ENCODE measurements at regions not wholly inside any gene's neighbourhood (a gene's known extent, or its start where the extent isn't known, plus 50 kb on each side); places are given as distances from the start of the nearest gene placed in this dataset.

- no peak for DNase-seq (ENCODE audit: low read depth in 1 of 2, low spot score in 1 of 2)
Observed at GRCh38 chr4:15130441-15130840, 128.2 kb downstream of the CPEB2 start.

- DNase-seq (ENCODE audit: low read depth in 1 of 2, low spot score in 1 of 2): no peak
Observed at GRCh38 chr4:15131551-15131950, 129.3 kb downstream of the CPEB2 start.

DNA sequence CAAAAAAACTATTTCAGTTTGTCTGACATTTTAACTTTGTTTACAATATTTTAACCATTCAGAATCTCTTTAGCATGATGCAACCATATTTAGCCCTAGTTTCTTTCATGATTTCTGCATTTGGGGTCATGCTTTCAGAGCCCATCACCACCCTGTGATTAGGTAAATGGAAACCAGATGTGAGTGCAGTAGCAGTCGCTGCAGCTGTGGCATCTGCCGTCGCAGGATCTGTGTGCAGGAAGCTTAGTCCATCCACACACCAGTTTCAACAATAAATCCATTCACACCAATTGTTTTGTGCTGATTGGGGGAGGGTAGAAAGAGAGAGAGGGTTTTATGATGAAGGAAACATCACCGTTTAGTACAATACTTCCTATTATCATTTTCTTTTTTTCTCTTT lies 130.5 kb downstream of the CPEB2 start:
- no peak for DNase-seq (ENCODE audit: low read depth in 1 of 2, low spot score in 1 of 2)

DNA sequence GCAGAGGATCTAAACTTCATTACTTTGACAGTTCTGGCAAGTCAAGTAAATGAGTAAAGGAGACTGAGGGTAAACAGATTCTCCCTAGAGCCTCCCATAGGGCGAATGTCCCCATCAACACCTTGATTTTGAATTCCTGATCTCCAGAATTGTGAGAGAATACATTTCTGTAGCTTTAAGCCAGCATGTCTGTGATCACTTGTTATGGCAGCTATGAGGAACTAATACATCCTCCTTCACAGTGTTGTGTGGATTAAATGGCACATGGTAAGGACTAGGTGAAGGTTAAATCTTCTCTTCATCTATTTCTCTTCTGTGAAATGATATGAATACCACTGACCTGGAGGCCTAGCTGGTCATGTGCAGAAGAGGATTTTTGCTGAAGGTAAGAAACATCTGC lies 137.3 kb downstream of the CPEB2 start:
- no peak for DNase-seq (ENCODE audit: low read depth in 1 of 2, low spot score in 1 of 2)

DNA sequence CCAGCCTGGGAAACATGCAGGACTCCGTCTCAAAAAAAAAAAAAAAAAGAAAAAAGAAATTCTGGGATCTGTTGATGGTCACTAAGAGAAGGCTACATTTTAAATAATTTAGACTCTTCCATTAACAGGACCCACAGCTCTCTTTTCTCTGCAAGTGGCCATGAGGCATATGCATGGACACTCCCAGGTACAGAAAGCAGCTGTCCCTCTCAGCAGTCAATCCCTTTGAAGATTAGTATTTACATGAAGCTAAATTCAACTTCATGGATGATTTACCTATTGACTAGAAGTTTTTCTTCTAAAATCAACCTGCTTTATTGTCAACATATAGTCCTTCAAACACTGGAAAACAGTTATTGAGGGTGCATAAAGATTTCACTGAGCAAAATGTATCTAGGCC lies 139.9 kb downstream of the CPEB2 start:
- DNase-seq (ENCODE audit: low read depth in 1 of 2, low spot score in 1 of 2): no peak

GRCh38 chr4:15143551-15143950 lies 141.3 kb downstream of the CPEB2 start:
- DNase-seq (ENCODE audit: low read depth in 1 of 2, low spot score in 1 of 2): no peak

- DNase-seq (ENCODE audit: low read depth in 1 of 2, low spot score in 1 of 2): no peak
Observed at GRCh38 chr4:15144249-15144966, 142.1 kb downstream of the CPEB2 start.

DNA sequence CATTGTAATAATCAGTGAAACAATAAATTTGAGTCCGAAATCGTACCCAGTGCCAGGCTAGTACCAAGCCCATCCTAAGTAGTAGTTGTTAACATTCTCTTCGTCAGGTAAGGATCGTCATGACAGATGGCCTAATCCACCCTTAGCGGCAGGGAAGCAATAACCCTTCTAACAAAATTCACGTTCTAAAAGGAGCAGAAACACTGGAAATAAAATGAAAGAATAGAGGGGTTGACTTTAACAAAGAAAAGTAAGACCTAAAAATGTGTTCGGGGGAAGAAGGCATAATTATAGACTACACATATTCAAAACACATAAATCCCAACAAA lies 142.7 kb downstream of the CPEB2 start:
- DNase-seq (ENCODE audit: low read depth in 1 of 2, low spot score in 1 of 2): no peak

GRCh38 chr4:15145709-15146108 lies 143.4 kb downstream of the CPEB2 start:
- DNase-seq (ENCODE audit: low read depth in 1 of 2, low spot score in 1 of 2): no peak

DNA sequence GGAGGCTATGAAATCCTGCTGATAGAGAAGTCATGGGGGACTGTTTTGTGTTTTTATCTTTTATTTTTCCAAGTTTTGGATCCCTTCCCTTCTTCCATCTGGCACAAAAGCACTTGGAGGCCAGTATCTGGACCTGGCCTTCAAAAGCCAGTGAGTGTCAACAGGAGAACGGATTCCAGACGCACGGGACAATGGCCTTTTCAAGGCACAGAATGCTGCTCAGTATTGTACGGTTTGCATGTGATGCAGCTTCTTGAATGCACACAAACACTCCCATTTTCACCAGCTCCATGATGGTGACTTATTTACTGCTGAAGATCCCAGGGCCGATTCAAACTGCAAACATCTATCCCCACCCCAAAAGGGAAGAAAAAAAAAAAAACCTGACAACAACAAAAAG lies 145.4 kb downstream of the CPEB2 start:
- DNase-seq (ENCODE audit: low read depth in 1 of 2, low spot score in 1 of 2): no peak

DNA sequence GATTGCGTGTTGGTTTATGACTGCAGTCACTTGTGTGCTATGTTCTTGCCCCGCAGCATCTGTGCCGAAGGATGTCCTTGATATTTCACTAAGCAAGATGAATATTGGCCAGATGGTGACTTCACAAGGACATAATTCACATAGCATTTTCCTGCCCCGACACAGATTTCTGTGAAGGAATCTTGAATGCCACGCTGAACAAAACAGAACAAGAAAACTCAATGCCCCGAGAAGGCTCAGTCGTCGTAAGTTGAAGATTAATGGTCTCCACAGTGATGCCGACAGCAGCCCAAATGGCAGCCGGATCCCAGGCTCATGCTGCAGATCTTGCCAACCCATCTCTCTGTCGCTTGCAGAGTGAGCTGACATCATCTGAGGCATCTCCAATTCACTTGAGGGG lies 145.9 kb downstream of the CPEB2 start:
- no peak for DNase-seq (ENCODE audit: low read depth in 1 of 2, low spot score in 1 of 2)

GRCh38 chr4:15148691-15149090 lies 146.4 kb downstream of the CPEB2 start:
- DNase-seq (ENCODE audit: low read depth in 1 of 2, low spot score in 1 of 2): no peak

- no peak for DNase-seq (ENCODE audit: low read depth in 1 of 2, low spot score in 1 of 2)
Observed at GRCh38 chr4:15149234-15149838, 147.1 kb downstream of the CPEB2 start.

GRCh38 chr4:15149839-15150592 lies 147.7 kb downstream of the CPEB2 start:
- DNase-seq (ENCODE audit: low read depth in 1 of 2, low spot score in 1 of 2): no peak

- DNase-seq (ENCODE audit: low read depth in 1 of 2, low spot score in 1 of 2): no peak
Observed at GRCh38 chr4:15150631-15151030, 148.3 kb downstream of the CPEB2 start.

- no peak for DNase-seq (ENCODE audit: low read depth in 1 of 2, low spot score in 1 of 2)
Observed at GRCh38 chr4:15151033-15151432, 148.8 kb downstream of the CPEB2 start.

GRCh38 chr4:15153662-15154061 lies 151.4 kb downstream of the CPEB2 start:
- no peak for DNase-seq (ENCODE audit: low read depth in 1 of 2, low spot score in 1 of 2)

GRCh38 chr4:15158406-15159091 lies 156.3 kb downstream of the CPEB2 start:
- DNase-seq (ENCODE audit: low read depth in 1 of 2, low spot score in 1 of 2): no peak

GRCh38 chr4:15159477-15160019 lies 157.3 kb downstream of the CPEB2 start:
- no peak for DNase-seq (ENCODE audit: low read depth in 1 of 2, low spot score in 1 of 2)

- DNase-seq (ENCODE audit: low read depth in 1 of 2, low spot score in 1 of 2): no peak
Observed at GRCh38 chr4:15161439-15161838, 159.2 kb downstream of the CPEB2 start.

- DNase-seq (ENCODE audit: low read depth in 1 of 2, low spot score in 1 of 2): no peak
Observed at GRCh38 chr4:15162046-15162445, 159.8 kb downstream of the CPEB2 start.

Data from activated T-helper 1 cell treated with anti-CD3 and anti-CD28 coated beads, Interleukin-2, amount 50 U/mL, for 16 hours (primary cell).